Lung (tissue), 11 donors: ENCODE measurements at regions not wholly inside any gene's neighbourhood (a gene's known extent, or its start where the extent isn't known, plus 50 kb on each side); places are given as distances from the start of the nearest gene placed in this dataset.
A peak's percentile ranks its signal among the peaks of the same experiment; 100 is the strongest.

Source experiments
- ATAC-seq: fragments of 200-7000 bp; cut with Tn5 transposase; one replicate; pipeline ENCODE4 v1.9.1; 2020; ENCODE audit warnings: moderate number of reproducible peaks; ENCODE audit not compliant: insufficient read depth, low FRiP score
- DNase-seq, 3 donors: peaks; one replicate each; pipeline ENCODE4 v3.0.0-alpha.2; 2013 to 2017
- H3K27ac ChIP-seq, 2 donors: one replicate each; pipeline ENCODE4 v1.5.1; 2013; ENCODE audit warnings: mild to moderate bottlenecking in 2 of 2, moderate library complexity in 2 of 2, control low read depth in 1 of 2, inconsistent platforms in 1 of 2, low read depth in 1 of 2, low read length in 1 of 2
- H3K27me3 ChIP-seq, 3 donors: one replicate each; pipeline ENCODE4 v1.5.1; 2013; ENCODE audit warnings: low read length in 2 of 3; ENCODE audit not compliant: control insufficient read depth in 3 of 3, insufficient read depth in 3 of 3
- H3K36me3 ChIP-seq, 4 donors: one replicate each; pipeline ENCODE4 v1.5.1; 2013; ENCODE audit warnings: low read length in 4 of 4, mild to moderate bottlenecking in 1 of 4, moderate library complexity in 1 of 4; ENCODE audit not compliant: control insufficient read depth in 4 of 4, insufficient read depth in 4 of 4
- H3K4me1 ChIP-seq, 5 donors: one replicate each; pipeline ENCODE4 v1.5.1; 2013; ENCODE audit warnings: low read length in 5 of 5, mild to moderate bottlenecking in 2 of 5, moderate library complexity in 1 of 5; ENCODE audit not compliant: control insufficient read depth in 5 of 5, insufficient read depth in 5 of 5
- H3K4me3 ChIP-seq: one replicate; pipeline ENCODE4 v1.5.1; 2013; ENCODE audit warnings: mild to moderate bottlenecking, control low read depth, moderate library complexity
- H3K9ac ChIP-seq, 2 donors: one replicate each; pipeline ENCODE4 v1.5.1; 2013; ENCODE audit warnings: low read length in 2 of 2, control low read depth in 1 of 2; ENCODE audit not compliant: insufficient read depth in 1 of 2
- H3K9me3 ChIP-seq, 4 donors: one replicate each; pipeline ENCODE4 v1.5.1; 2013; ENCODE audit warnings: low read length in 3 of 4, mild to moderate bottlenecking in 1 of 4, moderate library complexity in 1 of 4; ENCODE audit not compliant: control insufficient read depth in 4 of 4, insufficient read depth in 3 of 4
- CTCF ChIP-seq: IDR thresholded peaks from 2 replicates; pipeline ENCODE4 v1.5.1; 2012; ENCODE audit warnings: mild to moderate bottlenecking; ENCODE audit errors: control extremely low read depth, extremely low read depth
- WGBS, 2 donors: extraction: QIAGEN DNeasy Blood & Tissue Kit; methylation state at CpG; one replicate each; pipeline ENCODE4 v1.1.7; 2013; 5-methylcytosine and 5-hydroxymethylcytosine counted together
- donor health status: control.
- donor health status: control.
- donor health status: Bipolar disorder and iron deficiency.
- donor health status: healthy.
- donor health status: DM: yes; HTN: yes; CAD: no.

- no peaks in the 10 kb centered on the region for H3K36me3 ChIP-seq
- WGBS, 2 donors = 40 to 51% methylated on average over 6 of the region's 6 CpGs
- H3K9ac ChIP-seq = no peak overlapping the region
- H3K27me3 ChIP-seq = no peaks in the 10 kb centered on the region
- DNase-seq = peak in 2 of 3 donors; percentile 69 to 76
- peaks cover 0 to 19% (median 0%) of the 10 kb centered on the region in 5 donors for H3K4me1 ChIP-seq
- no peak for TF ChIP-seq CTCF
- no peaks in the 10 kb centered on the region for H3K9me3 ChIP-seq
- H3K27ac ChIP-seq = no peak overlapping the region
- H3K4me3 ChIP-seq = no peak overlapping the region
- no peak for ATAC-seq
These were observed 213.5 kb downstream of the VEGFC start for GRCh38 chr4:176579226-176579625.

DNA sequence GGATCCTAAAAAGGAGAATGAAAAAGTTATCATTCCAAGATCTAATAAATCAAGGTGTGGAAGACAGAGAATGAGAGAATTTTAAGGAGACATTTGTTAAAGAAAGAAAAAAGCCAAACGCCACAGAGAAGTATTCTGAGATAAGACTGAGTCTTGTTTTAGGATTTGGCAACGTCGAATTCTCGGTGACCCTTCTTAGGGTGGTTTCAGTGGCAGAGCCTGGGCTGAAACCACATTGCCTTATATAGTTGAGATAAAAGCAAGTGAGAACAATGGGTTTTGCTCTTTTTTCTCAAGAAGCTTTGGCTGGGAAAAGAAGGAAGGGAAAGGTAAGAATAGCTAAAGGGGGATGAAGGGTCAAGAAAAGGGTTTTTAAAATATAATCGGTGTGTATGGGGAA lies 209.4 kb downstream of the VEGFC start:
- ATAC-seq (no peak), DNase-seq (no peak)
- 92 to 94% methylated on average over 5 of the region's 5 CpGs for WGBS, 2 donors
- peaks cover 0 to 10% (median 0%) of the 10 kb centered on the region in 5 donors for H3K4me1 ChIP-seq
- H3K27me3 ChIP-seq = no peaks in the 10 kb centered on the region
- no peak overlapping the region for H3K27ac ChIP-seq
- no peak overlapping the region for H3K9ac ChIP-seq
- no peaks in the 10 kb centered on the region for H3K9me3 ChIP-seq
- no peak overlapping the region for H3K4me3 ChIP-seq
- no peaks in the 10 kb centered on the region for H3K36me3 ChIP-seq
- no peak for TF ChIP-seq CTCF

GRCh38 chr4:176584031-176584606 lies 208.6 kb downstream of the VEGFC start:
- Histone ChIP-seq H3K4me3 (no peak overlapping the region), H3K27ac (no peak overlapping the region), H3K9ac (no peak overlapping the region), H3K9me3 (no peaks in the 10 kb centered on the region), H3K4me1 (peaks cover 0 to 13% (median 0%) of the 10 kb centered on the region in 5 donors), H3K27me3 (no peaks in the 10 kb centered on the region), H3K36me3 (no peaks in the 10 kb centered on the region)
- ATAC-seq = no peak
- no peak for TF ChIP-seq CTCF
- DNase-seq = no peak
- WGBS, 2 donors = 82 to 84% methylated on average over 7 of the region's 7 CpGs

DNA sequence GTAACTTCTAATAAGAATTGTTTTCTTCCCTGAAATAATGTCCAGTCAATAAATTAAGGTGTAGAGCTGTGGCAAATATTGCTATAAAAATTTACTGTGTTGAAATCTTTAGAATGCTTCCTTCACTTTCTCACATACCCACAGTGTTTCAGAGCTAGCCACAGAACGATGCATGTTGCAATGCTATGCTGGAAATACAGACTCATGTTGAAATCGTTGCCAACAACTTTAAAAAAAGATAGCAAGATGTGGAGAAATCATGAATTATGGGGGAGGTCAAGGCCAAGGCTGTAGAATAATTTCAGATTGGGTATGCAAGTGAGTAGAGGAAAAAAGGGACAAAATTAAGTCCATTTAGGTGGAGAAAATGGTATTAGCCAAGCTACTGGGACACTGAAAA lies 204.8 kb downstream of the VEGFC start:
- Histone ChIP-seq H3K9me3 (peaks cover 0 to 2% (median 0%) of the 10 kb centered on the region in 4 donors), H3K27me3 (no peaks in the 10 kb centered on the region), H3K4me1 (peaks cover 0 to 22% (median 0%) of the 10 kb centered on the region in 5 donors), H3K4me3 (no peak overlapping the region), H3K27ac (no peak overlapping the region), H3K36me3 (no peaks in the 10 kb centered on the region), H3K9ac (no peak overlapping the region)
- WGBS, 2 donors = 34 to 51% methylated on average over 2 of the region's 2 CpGs
- no peak for TF ChIP-seq CTCF
- DNase-seq (peak; percentile 44 to 91 (median 83)), ATAC-seq (no peak)
